COLO829 (cell line): ENCODE measurements at regions not wholly inside any gene's neighbourhood (a gene's known extent, or its start where the extent isn't known, plus 50 kb on each side); places are given as distances from the start of the nearest gene placed in this dataset.
"Not testable (repeated sequence)": the region's sequence is repeated elsewhere in the genome, so short reads cannot be mapped to it uniquely, and the experiment has no call there.

Source experiments
- DNase-seq: peaks from one replicate; pipeline ENCODE4 v3.0.0; 2012; ENCODE audit warnings: low spot score

DNA sequence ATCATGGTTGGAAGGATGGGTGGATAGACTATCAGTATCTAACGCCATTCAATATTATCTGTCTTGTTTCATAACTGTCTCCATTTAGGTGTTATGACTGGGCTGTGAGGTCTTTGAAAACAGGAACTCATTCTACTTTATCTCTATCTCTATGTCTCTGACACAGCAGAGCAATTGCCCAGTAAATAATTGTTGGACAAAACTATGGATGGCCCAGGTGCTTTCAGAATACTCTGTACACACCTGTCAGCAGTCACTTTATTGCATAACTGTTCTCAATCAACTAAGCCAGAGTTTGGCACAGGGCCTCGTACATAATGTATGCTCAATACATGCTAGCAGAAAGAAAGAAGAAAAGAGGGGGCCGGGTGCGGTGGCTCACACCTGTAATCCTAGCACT lies 210.3 kb downstream of the OPA1 start:
- DNase-seq: no peak

DNA sequence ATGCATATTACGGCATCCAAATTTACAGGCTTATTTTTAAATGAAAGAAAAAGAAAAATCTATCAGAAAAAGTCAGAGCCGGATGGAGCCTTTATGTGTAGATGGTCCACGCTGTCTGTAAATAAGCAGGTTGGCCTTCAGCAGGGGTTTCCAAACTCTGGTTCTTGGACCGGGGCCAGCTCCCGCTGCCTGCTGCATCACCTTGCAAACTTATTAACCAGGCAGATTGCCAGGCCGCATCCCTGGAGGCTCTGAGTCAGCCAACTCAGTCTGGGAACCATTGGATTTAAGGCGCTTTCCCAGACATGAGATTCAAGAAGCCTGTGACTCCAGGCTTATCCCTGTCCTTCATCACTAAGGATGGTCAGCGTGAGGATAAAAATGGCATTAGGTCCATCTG lies 212.4 kb downstream of the OPA1 start:
- DNase-seq: peak; percentile 79

DNA sequence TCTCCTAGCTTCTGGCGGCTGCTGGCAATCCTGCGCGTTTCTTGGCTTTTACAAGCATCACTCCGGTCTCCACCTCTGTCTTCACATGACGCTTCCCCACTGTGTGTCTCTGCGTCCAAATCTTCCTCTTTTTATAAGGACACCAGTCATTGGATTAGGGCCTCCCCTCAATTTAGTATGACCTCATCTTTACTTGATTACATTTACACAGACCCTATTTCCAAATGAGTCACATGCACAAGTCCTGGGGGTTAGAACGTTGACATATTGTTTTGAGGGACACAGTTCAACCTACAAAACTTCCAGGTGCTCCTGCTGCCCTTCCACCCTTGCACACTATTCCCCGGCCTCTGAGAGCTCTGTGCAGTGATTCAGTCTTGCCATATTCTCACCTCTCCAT lies 215.3 kb downstream of the OPA1 start:
- no peak for DNase-seq

DNA sequence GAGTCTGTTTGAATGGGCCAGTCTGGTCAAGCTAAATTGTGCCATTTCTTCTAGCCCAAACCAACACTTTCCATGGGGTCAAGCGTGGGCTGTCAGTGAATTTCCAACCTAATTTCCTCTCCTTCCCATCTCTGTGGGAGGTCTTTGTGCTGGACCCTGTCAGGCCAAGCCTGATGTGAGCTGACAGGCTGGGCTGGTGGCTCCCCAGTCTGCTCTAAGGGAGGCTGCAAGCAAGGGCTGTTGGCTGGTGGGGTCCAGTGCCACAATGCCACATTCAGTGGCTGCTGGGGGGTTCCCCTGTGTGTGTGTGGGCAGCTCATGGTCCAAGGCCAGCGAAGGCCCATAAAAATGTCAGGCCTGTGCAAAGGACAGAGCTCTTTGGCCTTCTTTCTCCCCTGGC lies 216.1 kb downstream of the OPA1 start:
- no peak for DNase-seq

DNA sequence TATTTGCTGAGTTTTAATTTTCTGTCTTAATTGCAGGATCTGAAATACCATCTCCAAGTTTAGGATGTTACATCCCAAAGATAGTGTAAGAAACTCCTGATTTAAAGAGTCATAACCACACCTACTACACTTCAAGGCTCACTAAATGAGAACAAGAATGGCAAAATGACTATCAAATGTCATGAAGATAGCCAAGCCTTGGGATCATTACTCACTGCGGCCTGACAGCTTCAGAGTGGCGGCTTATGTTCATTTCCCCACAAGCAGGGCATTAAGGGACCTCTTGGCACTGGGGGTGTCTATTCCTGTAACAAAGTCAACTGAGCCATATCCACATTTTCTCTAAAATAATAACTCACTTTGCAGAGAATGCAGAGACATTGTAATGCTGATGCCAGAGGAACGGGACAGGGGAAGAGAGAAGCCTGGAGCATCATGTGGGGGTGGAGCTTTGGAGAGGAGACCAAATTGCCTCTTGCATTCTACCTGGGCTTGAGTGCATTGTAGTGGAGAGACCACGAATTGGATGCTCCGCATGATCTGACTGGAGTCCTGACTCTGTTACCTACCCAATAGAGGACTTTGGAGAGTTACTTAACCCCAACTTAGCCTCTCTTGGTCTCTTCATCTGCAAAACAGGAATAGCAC lies 219.2 kb downstream of the OPA1 start:
- DNase-seq: no peak

DNA sequence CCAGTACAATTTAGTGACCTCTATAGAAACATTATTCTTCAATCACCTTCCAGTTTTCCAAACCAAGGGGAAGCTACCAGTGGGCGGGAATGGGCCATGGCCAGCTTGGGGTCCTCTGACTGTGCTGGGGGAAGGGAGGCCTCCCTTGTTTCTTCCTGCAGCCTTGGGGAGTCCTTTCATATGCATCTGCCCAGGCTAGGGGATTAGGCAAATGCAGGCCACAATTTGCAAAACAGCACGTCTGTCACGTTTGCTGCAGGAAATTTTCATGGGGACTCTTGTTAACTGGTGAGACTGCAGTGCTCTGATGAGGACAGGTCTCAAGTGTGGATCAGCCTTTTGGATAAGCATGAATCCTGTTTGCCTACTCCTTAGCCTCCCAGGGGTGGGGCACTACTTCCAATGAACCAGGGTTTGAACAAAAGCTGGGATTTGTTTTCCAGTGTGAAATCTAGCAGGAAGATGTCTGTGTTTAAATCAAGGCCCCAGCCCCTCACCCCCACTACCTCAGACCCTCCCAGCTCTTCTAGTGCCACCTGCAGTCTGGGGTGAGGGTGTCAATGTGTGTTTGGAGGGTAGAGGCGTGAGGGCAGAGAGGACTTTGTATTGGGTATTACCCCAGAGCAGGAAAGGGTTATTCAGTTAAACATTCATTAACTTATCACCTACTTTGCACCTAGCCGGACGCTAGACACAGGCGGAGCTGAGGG lies 219.9 kb downstream of the OPA1 start:
- DNase-seq: no peak

DNA sequence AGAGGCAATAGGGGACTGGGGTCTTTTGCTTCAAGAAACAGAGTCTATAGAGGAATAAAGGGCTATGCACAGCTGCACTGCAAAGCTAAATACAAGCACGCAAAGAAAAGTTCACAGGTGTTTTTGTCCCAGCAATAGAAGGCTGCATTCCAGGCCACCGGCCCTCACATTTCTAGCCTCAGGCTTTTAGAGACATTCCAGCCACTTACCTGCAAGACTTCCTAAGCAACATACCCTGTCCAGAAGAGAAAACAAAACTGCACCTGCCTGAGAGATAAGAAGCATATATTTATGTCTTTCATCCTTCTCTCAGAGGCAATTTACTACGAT lies 220.5 kb downstream of the OPA1 start:
- DNase-seq: no peak

DNA sequence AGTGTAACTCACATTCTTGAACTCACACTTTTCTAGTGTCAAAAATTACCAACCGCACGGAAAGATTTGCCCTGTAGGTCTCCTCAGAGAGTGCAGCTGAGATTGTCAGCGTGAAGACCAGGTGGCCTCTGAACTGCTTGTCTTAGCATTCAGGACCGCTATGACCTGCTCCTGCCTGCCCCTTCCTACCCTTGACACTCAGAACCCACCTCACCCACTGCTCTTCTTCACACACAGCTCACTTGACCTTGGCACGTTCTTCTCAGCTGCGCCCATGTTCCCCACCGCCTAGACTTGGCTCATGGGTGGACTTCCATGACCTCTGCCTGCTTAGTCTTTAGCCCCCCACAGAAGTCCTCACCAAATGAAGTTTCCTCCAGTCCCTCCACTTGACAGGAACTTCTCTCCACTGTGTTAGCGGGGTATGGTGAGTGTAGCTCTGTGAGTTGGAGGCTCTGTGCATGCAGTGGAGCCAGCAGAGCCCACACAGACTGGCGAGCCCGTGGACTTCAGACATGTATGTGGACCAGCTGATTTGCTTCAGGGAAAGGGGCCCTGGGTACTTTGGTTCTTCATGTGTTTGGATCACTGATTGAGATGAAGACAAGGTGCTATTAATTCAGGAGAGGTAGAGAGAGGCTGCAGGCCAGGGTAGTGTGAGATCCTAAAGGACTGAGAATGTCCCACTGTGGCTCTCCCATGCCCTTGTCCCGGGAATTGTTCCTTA lies 221.3 kb downstream of the OPA1 start:
- DNase-seq: no peak

DNA sequence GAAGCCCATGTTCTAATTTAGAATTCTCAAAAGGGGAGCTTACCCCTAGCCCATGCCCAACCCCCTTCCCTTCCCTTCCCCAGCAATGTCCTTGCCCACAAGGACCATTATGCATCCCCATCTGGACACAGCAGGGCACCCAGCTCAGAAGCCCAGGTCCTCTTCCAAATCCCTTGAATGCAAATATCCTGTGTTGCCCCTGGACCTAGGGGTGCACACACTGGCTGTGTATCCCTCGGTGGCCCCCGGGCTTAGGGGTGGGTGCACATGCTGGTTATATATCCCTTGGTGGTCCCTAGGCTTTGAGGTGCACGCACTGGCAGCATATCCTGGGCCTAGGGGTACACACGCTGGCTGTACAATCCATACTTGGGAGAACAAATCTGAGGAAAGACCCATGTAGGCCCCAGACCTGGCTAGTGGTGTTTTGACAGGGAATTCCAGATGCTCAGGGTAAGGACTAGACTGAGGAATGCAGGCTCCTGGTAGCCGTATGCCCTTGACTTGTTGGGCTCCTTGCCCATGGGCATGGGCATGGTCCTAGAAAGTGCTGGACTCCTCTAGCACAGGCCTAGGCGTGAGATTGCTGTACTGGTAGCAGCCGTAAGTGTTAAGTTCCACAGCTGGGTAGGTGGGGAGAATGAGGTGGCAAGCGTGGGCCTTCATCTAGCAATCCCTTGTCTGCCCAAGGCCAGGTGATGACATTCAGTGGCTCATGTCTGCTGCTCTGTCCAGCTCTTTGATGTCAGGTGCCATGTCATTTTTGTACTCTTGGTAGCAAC lies 222.4 kb downstream of the OPA1 start:
- no peak for DNase-seq

DNA sequence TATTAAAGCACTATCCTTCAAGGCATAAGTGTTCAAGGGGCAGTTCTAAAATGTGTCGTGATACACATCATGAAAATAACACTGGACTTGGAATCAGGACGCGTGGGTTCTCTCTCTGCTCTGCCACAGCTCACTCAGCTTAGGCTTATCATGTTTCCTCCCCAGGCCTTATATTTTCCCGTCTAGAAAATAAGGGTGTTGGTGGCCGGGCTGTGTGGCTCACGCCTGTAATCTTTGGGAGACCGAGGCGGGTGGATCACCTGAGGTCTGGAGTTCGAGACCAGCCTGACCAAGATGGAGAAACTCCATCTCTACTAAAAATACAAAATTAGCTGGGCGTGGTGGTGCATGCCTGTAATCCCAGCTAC lies 223.0 kb downstream of the OPA1 start:
- no peak for DNase-seq

DNA sequence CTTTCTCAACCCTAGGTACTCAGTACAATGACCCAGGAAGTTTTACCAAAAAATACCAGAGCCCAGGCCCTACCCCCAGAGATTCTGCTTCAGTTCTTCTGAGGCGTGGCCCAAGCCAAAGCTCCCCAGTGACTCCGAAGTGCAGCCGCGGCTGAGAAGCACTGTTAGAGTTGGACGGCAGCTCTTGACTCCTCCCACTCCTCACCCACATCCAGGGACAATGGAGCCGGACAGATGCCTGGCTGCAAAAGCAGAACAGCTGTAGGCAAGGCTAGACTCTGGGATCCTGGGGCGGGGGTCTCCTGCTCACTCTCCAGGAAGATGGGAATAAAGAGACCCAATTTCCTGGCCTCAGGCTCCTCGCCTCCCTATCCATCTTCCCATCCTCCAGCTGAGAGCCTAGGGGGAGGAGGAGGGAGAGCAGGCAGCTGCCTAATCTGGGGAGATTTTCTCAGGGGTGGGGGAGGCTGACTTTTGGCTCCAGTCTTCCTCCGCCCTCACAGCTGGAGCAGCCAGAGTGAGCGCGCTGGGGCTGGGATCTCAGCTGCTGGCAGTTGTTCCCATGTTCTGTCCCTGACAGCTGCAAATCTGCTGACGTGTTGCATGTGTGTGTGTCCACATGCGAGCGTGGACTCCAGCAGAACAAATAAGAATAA lies 223.8 kb downstream of the OPA1 start:
- DNase-seq: no peak

DNA sequence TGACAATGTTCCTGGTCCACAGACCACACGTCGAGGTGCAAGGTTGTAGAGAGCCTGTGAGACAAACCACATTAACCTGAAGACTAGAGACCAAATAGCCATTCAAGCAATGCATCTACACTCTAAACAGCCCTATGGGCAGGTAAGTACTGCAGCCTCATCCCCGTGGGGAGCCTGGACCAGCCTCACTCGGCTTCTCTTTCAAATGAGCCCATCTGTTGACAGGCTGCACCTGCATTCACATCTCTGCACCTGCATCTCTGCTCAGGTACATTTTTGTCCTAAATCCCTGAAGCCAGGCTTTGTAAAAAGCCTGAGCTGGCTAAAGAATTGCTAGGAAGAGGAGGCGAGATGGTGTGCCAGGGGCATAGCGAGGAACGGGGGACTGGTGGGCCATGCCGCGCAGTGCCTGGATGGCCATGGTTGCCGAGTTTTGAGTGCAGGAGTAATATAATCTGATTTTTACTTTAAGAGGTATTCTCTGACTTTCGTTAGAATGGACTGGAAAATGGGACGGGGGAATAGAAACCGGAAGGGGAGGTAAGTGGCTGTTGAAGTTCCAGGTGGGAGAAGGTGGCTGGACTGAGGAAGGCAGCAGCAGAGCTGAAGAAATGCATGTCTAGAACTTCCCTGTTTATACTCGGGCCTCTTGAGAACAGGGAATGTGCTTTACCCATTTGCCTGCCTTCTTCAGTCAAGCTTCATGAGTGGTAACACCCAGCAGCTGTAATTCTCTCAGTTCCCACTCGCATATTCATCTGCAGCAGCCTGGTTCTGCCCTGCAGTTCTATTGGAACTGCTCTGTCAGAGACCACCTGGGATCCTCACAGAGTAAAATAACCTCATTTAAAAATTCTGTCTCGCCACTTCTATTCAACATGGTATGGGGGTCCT lies 226.4 kb downstream of the OPA1 start:
- no peak for DNase-seq

DNA sequence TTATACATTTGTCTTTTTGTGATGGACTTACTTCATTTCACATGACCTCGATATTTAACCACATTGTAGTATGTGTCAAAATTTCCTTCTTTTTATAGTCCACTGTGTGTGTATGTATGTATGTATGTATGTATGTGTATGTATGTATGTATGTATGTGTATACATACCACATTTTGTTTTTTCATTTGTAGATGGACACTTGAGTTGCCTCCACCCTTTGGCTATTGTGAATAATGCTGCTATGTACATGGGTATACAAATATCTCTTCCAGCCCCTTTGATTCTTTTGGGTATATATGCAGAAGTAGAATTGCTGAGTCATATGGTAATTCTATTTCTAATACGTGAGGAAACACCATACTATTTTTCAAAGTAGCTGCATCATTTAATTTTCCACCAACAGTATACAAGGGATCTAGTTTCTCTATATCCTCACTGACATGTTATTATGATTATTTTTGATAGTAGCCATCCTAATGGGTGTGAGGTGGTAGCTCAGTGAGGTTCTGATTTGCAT lies 228.2 kb downstream of the OPA1 start:
- DNase-seq: no peak

DNA sequence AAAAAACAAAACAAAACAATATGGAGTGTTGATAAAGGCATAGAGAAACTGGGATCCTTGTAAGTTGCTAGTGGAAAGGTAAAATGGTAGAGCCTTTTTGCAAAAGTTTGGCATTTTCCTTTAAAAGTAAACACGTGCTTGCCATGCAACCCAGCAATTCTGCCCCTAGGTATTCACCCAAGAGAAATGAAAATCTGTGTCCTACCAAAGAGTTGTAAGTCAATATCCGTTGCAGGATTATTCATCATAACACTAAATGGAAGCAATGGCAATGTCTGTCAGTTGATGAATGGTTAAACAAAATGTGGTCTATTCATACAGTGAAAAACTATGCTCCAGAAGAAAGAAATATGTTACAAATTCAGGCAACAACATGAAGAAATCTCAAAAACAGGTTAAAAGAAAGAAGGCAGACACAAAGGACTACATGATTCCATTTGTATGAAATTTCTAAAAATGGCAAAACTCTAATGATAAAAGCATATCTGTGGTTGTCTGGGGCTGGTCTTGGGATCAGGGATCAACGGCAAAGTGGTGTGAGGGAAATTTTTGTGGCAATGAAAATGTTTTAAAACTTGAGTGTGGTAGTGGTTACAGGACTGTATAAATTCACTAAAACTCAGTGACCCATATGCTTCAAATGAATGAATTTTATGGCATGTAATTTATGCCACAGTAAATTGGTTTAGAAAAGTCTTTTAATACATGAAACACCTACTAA lies 229.6 kb downstream of the OPA1 start:
- no peak for DNase-seq

DNA sequence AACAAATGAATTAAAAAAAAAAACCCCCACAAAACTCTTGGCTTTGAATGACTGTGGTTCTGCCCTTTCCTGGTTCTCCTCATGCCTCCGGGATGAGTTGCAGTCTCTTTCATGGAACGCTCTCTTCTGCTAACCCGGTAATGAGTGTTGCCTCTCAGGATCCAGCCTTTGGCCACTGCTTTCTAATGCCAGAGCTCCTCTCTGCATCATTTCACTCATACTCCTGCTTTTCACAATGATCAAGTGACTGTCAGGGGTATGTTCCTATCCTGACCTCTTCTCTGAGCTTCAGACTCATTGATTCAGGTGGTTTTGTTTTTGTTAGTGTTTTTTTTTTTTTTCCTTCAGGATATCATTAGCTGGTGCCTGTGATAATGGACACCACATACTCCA lies 230.2 kb downstream of the OPA1 start:
- not testable (repeated sequence) for DNase-seq

DNA sequence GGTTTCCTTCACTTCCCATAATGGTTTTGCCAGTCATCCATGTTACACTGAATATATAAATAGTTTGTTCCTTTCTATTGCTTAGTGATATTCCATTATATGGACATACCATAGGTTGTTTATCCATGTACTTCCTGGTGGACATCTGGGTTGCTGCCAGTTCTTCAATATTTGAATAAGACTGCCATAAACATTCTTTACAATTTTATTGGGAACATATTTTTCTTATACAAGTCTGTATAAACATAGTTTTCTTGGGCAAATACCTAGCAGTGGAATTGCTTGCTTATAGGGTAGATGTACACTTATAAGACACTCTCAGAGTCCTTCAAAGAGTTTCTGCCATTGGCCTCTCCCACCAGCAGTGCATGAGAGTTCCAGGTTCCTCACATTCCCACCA lies 231.4 kb downstream of the OPA1 start:
- no peak for DNase-seq

DNA sequence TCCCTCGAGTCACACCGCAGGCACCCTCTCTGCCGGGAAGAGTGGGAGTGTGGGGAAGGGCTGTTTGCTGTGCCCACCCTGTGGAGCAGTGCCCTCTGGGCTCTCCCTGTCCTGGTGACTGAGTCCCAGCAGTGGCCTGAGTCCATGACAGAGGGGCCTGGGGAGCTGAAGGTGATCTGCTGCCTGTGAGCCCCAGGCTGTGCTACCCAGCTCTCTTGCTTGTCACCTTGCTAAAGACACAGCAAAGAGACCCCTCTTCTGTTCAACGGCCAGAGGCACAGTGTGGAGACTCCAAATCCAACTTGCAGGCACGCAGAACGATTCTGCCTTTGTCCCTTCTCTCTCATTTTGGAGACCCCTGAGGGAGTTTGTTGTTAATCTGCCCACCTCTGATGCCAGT lies 232.6 kb downstream of the OPA1 start:
- no peak for DNase-seq

DNA sequence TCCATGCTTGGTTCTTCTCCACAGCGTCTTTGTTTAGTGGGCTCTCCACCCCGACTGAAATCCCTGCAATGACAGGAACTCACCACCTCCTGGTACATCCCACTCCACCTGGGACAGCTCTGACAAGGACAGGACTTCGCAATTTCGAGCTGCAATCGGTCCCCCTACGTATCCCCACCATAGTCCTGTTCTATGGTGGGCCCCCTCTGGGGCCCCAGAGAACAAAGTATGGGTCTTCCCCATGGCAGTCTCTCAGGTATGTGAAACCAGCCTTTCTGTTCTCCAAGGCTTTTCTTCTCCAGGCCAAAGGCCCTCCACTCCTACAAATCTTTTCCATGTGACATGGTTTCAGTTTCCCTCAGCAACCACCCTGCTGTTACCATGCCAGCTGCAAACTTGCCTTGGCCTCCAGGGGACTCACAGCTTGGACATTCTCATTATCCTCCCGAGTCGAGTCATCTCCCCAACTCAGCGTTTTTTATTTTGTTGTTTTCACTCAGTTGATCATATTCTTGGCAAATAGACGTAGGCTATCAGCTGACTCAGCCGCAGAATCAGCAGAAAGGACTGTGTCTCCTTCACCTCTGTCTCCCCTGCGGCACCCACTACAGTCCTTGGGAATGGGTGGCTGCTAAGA lies 233.3 kb downstream of the OPA1 start:
- peak; percentile 61 for DNase-seq

DNA sequence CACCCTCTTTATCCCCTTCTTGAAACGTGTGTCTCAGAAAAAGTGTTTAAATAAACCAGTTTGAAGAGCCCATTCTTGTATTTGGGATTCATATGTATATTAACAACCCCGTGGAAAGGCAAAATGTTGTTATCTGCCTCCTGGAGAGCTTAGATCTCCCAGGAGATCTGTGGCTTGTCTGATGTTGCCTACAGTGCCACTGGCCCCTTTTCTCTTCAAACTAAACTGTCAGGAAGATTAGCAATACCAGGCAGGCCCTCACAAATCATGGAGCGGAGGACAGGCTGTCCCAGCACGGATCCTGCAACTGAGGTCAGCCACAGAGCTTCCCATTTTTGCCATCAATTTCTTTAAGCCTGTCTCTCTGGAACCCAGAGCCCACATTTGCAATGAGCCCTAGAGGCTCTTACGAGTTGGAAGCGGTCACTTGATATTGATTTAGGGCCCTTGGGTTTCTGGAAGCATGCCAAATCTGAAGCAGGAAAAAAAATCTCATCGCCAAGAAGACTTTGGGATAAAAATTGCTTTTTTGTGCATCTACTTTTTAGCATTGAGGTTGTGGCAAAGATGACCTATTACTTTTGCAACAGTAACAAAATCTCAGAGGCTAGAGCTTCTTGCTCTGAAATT lies 234.1 kb downstream of the OPA1 start:
- DNase-seq: no peak
